ENCODE measurements at regions not wholly inside any gene's neighbourhood (a gene's known extent, or its start where the extent isn't known, plus 50 kb on each side); places are given as distances from the start of the nearest gene placed in this dataset.

GRCh38 chr13:55341891-55342290 is 1798.8 kb upstream of the PRR20A start:
- no peak for DNase-seq

- DNase-seq: no peak
These were observed 1795.5 kb upstream of the PRR20A start for GRCh38 chr13:55345224-55345623.

DNA sequence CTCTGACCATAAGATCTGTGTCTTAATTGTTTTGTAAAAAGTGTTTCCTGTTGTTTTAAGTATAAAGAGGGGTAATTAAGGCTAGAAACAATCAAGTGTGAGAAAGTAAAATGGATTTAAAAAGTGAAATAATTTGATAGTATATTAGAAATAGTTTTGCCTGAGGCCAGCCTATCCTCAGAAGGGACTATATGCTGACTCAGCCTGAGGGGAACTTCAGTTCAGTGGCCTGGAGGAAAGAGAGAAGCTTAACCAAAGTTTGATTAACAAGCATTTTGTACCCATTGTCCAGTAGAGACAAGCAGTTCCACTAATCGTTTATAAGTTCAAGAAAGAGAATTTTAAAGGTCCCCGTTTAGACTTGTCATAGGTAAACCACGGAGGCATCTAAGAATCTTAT is 1793.2 kb upstream of the PRR20A start:
- no peak for DNase-seq

- no peak for DNase-seq
These were observed 1781.7 kb upstream of the PRR20A start for GRCh38 chr13:55359067-55359466.

DNA sequence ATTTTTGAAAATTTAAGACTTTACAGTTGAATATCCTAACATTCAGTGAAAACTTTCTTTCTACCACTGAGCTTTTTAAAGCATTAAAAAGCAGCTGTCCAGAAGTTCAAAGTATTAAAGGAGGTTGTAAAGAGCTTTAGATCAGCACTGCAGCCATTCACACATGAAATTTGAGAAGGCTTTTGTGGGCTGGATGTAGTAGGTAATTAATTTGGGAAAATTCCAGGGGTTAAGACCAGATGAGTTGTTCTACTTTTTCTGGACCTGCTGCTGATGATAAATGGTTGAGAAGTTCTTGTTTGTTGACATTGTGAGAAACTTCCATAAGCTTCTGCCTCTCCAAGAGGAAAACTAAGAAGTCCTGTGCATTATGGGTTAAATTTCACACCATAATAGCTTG is 1779.6 kb upstream of the PRR20A start:
- no peak for DNase-seq

- no peak for DNase-seq
These were observed 1774.0 kb upstream of the PRR20A start for GRCh38 chr13:55366676-55367075.

DNA sequence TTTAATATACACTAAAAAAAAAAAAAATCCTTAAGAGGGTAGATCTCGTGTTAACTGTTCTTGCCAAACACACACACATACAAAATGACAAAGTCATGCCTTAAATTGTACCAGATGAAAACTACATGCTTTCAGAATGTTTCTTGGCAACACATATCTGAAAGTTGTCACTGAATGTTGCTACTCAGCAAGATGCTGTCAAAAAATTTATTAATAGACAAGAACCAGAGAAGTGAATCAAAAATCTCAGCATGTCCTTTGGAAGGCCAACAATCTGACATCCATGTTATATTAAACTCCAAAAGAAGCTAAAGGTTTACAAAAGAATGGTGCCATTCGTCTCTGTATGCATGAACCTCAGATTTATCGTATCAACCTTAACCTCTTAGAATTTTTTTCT is 1746.2 kb upstream of the PRR20A start:
- DNase-seq: no peak

- DNase-seq: no peak
These were observed 1737.8 kb upstream of the PRR20A start for GRCh38 chr13:55402870-55403269.

DNA sequence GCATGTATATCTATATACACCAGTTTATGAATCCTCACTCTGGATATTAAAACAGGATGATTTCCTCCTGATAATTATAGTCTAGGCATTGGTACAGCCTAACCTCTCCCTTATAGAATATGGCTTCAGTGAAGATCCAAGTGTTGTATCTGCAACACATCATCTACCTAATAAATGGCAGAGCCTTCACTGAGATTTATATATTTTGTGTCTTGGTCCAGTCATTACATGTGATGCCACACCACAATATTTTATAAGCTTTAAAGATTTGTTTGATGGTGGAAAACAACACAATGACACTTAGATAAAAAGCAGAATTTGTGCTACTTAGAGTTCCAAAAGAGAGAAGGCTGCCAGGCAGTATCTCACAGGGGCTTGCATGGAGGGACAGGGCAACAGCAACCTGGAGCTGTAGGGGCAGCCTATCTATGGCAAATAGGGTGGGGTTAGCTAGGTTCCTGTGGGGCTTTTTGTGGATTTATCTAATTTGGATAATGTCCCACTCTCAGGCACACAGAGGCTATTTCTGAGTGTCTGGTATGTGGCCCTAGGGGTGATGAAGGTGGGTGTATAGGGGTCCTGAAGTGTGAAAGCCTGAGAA is 1736.7 kb upstream of the PRR20A start:
- no peak for DNase-seq

DNA sequence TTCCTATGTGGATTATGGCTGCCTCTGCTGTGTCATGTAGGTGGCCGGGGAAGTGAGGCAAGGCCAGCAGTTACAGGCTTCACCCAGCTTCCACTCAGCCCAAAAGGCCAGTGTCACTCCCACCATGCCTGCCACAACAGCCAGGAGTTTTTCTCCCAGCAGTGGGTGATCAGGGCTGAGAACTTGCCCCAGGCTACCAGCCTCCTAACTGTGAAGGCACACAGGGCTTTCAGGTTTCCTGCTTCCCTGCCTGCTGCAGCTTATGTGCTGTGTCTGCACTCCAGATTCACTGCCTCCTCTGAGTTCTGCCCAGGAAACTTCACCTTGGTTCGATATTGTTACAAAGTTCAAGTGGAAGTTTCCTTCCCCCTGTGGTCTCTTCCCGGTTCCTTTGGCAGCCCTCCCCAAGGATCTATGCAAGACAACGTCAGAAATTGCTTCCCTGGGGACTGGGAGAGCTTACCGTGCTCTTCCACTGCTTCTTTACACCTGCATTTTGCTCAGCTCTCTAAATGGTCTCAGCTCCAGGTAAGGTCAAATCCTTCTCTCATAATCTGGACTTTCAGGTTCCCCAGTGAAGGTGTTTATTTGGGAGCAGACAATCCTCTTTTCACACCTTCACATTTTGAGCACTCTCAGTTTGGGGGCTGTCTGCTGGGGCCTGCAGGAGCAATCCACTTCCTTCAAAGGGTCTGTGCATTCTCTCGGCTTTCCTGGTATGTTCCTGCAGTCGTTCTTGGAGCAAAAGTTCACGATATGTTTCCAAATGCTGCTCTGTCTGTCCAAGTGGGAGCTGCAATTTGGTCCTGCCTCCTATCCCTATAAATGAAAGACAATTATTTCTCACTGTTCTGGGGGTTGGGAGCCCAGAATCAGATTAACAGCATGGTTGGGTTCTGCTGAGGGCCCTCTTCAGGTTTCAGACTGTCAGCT is 1730.1 kb upstream of the PRR20A start:
- DNase-seq: no peak

GRCh38 chr13:55418095-55418494 is 1722.6 kb upstream of the PRR20A start:
- DNase-seq: no peak

GRCh38 chr13:55432814-55433213 is 1707.9 kb upstream of the PRR20A start:
- DNase-seq: no peak

DNA sequence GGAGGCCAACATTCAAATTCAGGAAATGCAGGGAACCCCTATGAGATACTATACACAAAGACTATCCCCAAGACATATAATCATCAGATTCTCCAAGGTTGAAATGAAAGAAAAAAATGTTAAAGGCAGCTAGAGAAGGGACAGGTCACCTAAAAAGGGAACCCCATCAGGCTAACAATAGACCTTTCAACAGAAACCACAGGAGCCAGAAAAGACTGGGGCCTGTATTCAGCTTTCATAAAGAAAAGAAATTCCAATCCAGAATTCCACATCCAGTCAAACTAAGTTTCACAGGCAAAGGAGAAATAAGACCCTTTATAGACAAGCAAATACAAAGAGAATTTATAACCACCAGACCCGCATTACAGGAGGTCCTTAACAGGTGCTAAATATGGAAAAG is 1703.6 kb upstream of the PRR20A start:
- no peak for DNase-seq

GRCh38 chr13:55439450-55439849 is 1701.3 kb upstream of the PRR20A start:
- no peak for DNase-seq

GRCh38 chr13:55440465-55441085 is 1700.1 kb upstream of the PRR20A start:
- no peak for DNase-seq

DNA sequence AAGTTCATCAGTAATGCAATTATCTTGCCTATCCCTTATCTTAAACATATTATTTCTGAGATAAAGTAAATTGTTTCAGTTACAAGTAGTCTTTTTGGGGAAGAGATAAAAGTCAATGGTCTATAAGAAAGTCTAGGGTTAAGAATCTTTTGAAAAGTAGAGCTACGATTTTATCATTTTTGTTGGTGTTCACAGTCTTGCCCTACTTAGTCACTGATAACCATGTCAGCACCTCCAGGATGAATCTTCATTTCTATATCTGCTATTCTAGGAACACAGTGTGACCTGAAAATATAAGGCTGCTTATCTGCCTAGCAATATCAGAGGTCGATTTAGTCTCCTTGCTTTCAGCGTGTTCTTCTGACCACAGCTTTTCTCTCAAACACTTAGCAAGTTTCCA is 1676.5 kb upstream of the PRR20A start:
- DNase-seq: no peak

GRCh38 chr13:55467476-55467875 is 1673.2 kb upstream of the PRR20A start:
- DNase-seq: no peak

DNA sequence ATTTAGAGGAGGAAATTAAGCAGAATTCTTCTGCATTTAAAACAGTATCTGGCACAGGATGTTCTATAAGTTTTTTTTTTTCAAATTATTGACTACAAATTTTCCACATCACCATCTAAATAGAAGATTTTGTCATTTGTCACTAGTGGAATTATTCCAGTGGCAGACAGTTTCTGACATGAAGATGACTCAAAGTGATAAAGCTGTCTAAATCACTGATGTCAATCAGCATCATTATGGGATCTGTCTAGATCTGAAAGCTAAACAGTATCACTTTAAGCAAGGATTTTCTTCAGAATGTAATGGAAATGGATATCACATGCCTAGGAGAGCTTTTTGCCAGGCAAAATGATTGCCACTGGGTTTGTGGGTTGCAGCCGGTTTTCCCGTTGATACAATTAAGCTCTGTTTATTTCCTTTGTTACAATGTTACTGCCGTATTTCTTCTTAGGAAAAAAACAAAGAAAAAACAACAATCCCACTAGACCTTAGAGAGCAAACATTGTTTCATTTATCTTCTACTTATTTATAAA is 1657.0 kb upstream of the PRR20A start:
- DNase-seq: no peak

GRCh38 chr13:55493297-55493696 is 1647.4 kb upstream of the PRR20A start:
- DNase-seq: no peak

DNA sequence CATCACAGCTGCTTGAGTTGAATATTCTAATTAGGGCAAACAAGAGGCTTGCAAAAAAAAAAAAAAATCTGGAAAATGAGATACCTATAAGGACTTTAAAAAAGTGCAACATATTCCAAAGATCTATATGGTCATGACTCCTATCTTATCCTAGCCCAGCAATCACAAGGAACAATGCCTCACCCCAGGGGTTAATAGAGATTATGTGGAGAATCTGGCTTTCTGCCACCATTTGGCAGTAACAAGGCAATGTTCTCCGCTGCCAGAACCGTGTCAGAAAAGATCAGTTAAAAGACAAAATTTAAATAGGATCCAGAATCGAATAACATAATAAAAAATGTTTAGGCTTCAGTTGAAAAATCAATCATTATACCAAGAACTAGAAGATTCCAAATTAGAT is 1643.2 kb upstream of the PRR20A start:
- no peak for DNase-seq

DNA sequence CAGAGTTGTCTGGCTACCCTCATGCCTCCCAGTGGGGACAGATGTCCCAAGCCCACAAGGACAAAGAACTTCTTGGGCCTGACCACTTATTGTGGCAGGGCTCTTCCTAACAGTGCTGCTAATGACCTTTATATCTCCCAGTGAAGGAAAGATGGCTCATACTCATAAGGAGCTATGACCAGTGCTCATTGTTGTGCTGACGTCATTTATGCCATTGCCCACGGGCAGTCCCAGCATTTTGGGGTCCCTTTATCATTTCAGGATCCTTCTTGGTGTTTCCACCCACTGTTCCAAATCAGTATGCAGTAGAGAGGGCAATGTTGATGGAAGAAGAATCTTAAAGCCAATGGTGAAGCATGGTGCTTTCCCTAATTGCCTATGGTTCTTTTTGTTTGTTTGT is 1640.0 kb upstream of the PRR20A start:
- DNase-seq: no peak

- no peak for DNase-seq
These were observed 1624.1 kb upstream of the PRR20A start for GRCh38 chr13:55516610-55517009.

- DNase-seq: no peak
These were observed 1623.4 kb upstream of the PRR20A start for GRCh38 chr13:55517312-55517711.

DNA sequence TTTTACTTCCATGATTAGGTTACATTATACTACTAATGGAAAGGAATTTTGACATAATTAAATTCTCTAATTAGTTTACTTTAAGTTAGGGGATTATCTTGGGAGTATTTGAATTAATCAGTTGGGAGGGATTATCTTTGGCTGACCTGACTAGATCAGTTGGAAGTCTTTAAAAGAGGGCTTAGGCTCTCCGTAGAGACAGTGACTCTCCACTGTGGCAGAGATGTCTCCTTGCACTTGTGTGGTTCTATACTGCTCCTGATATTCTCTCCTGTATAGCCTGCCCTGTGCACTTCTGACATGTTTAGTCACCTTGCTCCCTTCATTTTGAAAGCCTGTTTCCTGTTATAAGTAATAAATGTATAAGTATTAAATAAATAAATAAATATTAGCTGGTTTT is 1612.3 kb upstream of the PRR20A start:
- no peak for DNase-seq

All from SIG-M5 (cell line).